ENCODE measurements at regions not wholly inside any gene's neighbourhood (a gene's known extent, or its start where the extent isn't known, plus 50 kb on each side); places are given as distances from the start of the nearest gene placed in this dataset.
"Not testable (repeated sequence)": the region's sequence is repeated elsewhere in the genome, so short reads cannot be mapped to it uniquely, and the experiment has no call there.

DNA sequence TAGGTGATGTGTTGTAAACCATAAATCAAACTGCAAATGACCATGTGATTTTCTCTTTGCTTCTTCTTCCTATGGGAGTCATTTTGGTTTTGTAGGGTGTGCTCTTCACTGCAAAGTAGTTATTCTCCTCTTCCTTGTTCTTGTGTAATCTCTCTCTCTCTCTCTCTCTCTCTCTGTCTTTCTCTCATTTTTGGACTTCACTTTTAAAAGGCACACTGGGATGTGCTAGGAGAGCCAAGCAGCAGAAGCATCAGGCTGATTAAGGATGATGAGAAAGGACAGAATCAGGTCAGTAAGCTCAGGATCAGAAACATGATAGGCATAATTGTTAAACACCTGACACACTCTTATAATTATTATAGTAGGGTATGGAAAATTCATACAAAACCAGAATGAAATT is 505.3 kb upstream of the ZNF608 start:
- in situ Hi-C loops (cut with MboI; ENCODE audit: low sequenced_read_pairs, unreplicated experiment) = no loop called here

GRCh38 chr5:125253634-125254033 is 507.2 kb upstream of the ZNF608 start:
- DNase-seq (ENCODE audit: low spot score); in situ Hi-C loops (cut with MboI; ENCODE audit: low sequenced_read_pairs, unreplicated experiment): not testable (repeated sequence)

More for the DNA sequence above, 505.3 kb upstream of the ZNF608 start:
- TF ChIP-seq CTCF (IDR thresholded peaks at IDR 0.05; ENCODE audit: borderline replicate concordance, control extremely low read depth, extremely low read depth, insufficient read depth, missing control alignments) = no peak
- DNase-seq (ENCODE audit: low spot score) = no peak

DNA sequence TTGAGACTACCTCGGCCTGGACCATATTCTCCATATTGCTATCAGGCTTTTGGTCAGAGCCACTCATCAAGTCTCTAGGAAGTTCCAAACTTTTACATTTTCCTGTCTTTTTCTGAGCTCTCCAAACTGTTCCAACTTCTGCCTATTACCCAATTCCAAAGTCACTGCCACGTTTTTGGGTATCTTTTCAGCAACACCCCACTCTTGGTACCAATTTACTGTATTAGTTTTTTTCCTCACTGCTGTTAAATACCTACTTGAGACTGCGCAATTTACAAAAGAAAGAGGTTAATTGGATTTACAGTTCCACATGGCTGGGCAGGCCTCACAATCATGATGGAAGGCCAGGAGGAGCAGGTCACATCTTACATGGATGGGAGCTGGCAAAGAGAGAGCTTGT is 507.8 kb upstream of the ZNF608 start:
- in situ Hi-C loops (cut with MboI; ENCODE audit: low sequenced_read_pairs, unreplicated experiment) = no loop called here
- no peak for TF ChIP-seq CTCF (IDR thresholded peaks at IDR 0.05; ENCODE audit: borderline replicate concordance, control extremely low read depth, extremely low read depth, insufficient read depth, missing control alignments)
- no peak for DNase-seq (ENCODE audit: low spot score)

GRCh38 chr5:125256296-125256695 is 509.9 kb upstream of the ZNF608 start:
- in situ Hi-C loops (cut with MboI; ENCODE audit: low sequenced_read_pairs, unreplicated experiment) = no loop called here
- DNase-seq (ENCODE audit: low spot score) = no peak
- no peak for TF ChIP-seq CTCF (IDR thresholded peaks at IDR 0.05; ENCODE audit: borderline replicate concordance, control extremely low read depth, extremely low read depth, insufficient read depth, missing control alignments)

GRCh38 chr5:125257057-125257972 is 510.9 kb upstream of the ZNF608 start:
- DNase-seq (ENCODE audit: low spot score) = no peak
- in situ Hi-C loops (cut with MboI; ENCODE audit: low sequenced_read_pairs, unreplicated experiment) = no loop called here
- TF ChIP-seq CTCF (IDR thresholded peaks at IDR 0.05; ENCODE audit: borderline replicate concordance, control extremely low read depth, extremely low read depth, insufficient read depth, missing control alignments) = no peak

- no peak for TF ChIP-seq CTCF (IDR thresholded peaks at IDR 0.05; ENCODE audit: borderline replicate concordance, control extremely low read depth, extremely low read depth, insufficient read depth, missing control alignments)
- DNase-seq (ENCODE audit: low spot score) = no peak
- in situ Hi-C loops (cut with MboI; ENCODE audit: low sequenced_read_pairs, unreplicated experiment) = no loop called here
These were observed 511.6 kb upstream of the ZNF608 start for GRCh38 chr5:125257997-125258396.

DNA sequence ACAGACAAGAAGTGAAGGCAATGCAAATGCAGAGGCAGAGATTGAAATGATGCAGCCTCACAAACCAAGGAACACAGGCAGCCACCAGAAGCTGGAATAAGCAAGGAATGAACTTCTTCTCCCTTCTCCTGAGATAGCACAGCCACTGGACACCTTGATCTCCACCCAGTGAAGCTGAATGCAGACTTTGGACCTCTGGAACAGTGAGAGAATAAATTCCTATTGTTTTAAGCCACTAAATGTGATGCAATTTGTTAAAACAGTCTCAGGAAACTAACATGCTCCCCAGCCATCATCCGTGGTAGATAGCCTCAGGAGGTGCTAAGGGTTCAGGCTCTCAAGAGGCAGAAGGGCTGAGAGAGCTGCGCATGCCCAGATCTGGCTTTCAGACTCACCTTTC is 512.2 kb upstream of the ZNF608 start:
- DNase-seq (ENCODE audit: low spot score) = no peak
- in situ Hi-C loops (cut with MboI; ENCODE audit: low sequenced_read_pairs, unreplicated experiment) = no loop called here
- no peak for TF ChIP-seq CTCF (IDR thresholded peaks at IDR 0.05; ENCODE audit: borderline replicate concordance, control extremely low read depth, extremely low read depth, insufficient read depth, missing control alignments)

All from GM13976 (cell line).